Fibroblast of pulmonary artery (primary cell): ENCODE measurements at regions not wholly inside any gene's neighbourhood (a gene's known extent, or its start where the extent isn't known, plus 50 kb on each side); places are given as distances from the start of the nearest gene placed in this dataset.
"Not testable (repeated sequence)": the region's sequence is repeated elsewhere in the genome, so short reads cannot be mapped to it uniquely, and the experiment has no call there.

Source experiments
- DNase-seq: peaks from one replicate; pipeline ENCODE4 v3.0.0-alpha.2; 2010; ENCODE audit warnings: low read depth
- H3K4me3 ChIP-seq: replicated peaks from 2 replicates; pipeline ENCODE4 v1.5.1; 2011; ENCODE audit warnings: low read depth, mild to moderate bottlenecking, control low read depth, low read length, moderate library complexity
- TF ChIP-seq, protein P1 (sequence below): IDR thresholded peaks from 2 replicates; pipeline ENCODE4 v1.5.1; 2011; ENCODE audit warnings: mild to moderate bottlenecking, control low read depth, low read length, inconsistent platforms; ENCODE audit errors: missing control alignments

DNA sequence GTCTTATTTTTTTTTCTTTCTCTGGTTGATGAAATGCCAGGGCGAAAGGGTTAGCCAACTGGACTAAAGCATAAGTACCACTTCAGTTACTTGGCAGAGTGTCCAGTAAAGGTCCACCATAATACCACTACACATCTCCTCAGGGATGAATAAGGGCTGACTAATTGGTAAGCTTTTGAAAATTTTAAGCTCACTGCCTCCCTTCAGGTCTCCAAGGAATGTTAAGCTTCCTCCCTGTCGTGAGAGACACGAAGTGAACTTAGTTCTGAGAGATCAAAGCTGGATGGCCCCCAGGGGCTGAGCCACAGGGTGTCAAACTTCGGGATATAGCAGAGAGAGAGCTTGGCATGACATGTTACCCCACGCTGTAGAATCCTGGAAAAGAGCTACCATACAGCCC, 111.4 kb downstream of the VSIG4 start:
- H3K4me3 ChIP-seq: no peak overlapping the region
- TF ChIP-seq, protein P1, sequence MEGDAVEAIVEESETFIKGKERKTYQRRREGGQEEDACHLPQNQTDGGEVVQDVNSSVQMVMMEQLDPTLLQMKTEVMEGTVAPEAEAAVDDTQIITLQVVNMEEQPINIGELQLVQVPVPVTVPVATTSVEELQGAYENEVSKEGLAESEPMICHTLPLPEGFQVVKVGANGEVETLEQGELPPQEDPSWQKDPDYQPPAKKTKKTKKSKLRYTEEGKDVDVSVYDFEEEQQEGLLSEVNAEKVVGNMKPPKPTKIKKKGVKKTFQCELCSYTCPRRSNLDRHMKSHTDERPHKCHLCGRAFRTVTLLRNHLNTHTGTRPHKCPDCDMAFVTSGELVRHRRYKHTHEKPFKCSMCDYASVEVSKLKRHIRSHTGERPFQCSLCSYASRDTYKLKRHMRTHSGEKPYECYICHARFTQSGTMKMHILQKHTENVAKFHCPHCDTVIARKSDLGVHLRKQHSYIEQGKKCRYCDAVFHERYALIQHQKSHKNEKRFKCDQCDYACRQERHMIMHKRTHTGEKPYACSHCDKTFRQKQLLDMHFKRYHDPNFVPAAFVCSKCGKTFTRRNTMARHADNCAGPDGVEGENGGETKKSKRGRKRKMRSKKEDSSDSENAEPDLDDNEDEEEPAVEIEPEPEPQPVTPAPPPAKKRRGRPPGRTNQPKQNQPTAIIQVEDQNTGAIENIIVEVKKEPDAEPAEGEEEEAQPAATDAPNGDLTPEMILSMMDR: no peak
- no peak for DNase-seq

DNA sequence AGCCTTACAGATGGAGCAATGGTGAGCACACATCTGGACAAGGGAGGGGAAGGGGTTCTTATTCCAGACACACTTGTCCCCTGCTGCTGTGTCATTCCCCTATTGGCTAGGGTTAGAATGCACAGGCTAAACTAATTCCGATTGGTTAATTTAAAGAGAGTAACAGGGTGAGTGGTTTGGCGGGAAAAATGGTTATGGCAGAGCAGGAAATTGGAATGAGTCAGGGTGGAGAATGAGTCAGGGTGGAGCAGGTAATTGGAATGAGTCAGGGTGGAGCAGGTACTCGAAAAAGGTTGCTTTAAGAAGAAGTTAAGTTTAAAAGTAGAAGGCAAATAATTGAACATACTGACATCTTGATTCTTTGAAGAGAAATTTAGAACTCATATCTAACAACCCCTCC, 112.5 kb downstream of the VSIG4 start:
- DNase-seq, H3K4me3 ChIP-seq: not testable (repeated sequence)

DNA sequence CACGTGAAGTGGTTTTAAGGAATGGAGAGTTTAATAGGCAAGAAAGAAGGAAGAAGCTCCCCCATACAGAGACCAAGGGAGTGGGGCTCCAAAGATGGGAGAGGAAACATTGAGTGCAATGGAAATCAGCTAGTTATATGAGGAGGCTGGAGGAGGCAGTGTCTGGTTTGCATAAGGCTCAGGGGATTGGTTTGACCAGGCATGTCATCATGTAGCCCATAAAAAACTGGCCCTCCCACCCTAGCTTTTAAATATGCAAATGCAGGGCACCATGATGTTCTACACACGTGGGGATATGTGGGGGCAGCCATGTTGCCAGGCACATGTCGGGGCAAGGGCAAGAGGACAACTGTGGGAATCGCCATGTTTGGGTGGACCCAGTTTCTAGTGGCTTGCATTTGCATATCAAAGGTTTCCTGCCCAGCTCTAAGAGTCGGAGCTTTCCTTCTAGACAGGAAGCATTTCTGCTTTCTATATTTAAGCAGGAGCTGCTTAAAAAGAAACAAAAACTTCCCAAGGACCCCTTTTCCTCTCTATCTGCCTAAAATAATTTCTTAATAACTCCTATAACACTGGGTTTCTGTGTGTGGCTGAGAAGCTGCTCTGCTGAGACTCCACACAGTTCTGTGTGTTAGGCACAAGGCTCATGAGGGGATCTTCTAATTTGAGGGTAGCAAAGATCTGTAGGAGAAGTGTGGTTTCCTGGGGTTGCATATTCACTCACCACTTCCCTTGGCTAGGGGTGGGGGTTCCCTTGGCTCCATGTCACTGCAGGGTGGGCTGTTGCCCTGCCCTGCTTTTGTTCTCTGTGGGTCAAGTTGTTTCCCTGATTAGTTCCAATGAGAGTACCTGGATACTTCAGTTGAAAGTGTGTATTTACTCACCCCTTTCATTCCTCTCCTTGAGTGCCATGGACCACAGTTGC, 113.5 kb downstream of the VSIG4 start:
- DNase-seq: no peak

DNA sequence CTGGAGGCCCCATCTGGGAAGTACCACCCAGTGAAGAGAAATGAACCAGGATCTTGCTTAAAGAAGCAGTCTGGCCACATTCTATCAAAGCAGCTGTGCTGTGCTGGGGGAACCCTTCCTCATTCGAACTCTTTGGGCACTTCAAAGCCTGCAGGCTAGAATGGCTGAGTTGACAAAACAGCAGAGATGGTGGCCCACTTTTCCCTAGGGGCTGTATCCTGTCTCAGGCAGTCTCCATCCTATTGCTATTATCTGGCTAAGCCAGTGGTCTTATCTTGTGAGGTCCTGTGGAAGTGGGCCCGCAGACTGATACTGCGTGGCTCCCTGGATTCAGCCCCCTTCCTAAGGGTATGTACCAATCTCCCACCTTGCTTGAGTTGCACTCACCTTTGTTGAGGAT, 114.3 kb downstream of the VSIG4 start:
- H3K4me3 ChIP-seq: no peak overlapping the region
- no peak for DNase-seq
- TF ChIP-seq, protein P1: no peak

More for the DNA sequence above, 113.5 kb downstream of the VSIG4 start:
- H3K4me3 ChIP-seq: no peak overlapping the region
- TF ChIP-seq, protein P1: no peak

GRCh38 chrX:65925005-65925404, 114.9 kb downstream of the VSIG4 start:
- DNase-seq: no peak
- TF ChIP-seq, protein P1: no peak
- no peak overlapping the region for H3K4me3 ChIP-seq

DNA sequence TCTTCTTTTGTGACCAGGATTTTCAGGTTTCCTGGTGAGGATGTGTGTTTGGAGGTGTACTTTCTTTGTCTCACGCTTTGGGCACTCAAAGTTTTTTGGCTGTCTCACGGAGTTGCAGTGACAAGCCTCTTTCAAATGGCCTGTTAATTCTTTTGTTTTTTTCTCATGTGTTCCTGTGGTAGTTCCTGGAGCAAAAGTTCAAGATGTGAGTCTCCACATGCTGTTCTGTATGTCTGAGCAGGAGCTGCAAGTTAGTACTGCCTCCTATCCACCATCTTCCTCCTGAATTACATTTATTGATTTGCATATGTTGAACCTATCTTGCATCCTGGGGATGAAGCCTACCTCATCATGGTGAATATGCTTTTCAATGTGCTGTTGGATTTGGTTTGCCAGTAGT, 118.5 kb downstream of the VSIG4 start:
- H3K4me3 ChIP-seq: no peak overlapping the region
- DNase-seq: no peak
- TF ChIP-seq, protein P1: no peak

- H3K4me3 ChIP-seq: no peak overlapping the region
- TF ChIP-seq, protein P1: no peak
- DNase-seq: no peak
Measured at GRCh38 chrX:65920620-65921019, 119.3 kb downstream of the VSIG4 start.
